Thoracic aorta (tissue), 2 donors: ENCODE measurements at regions not wholly inside any gene's neighbourhood (a gene's known extent, or its start where the extent isn't known, plus 50 kb on each side); places are given as distances from the start of the nearest gene placed in this dataset.

Experiments
- ATAC-seq: fragments of 150-250 bp; one replicate; pipeline ENCODE4 v1.8.0; 2017; ENCODE audit warnings: low read depth; ENCODE audit not compliant: insufficient number of reproducible peaks, low FRiP score
- DNase-seq: peaks from one replicate; pipeline ENCODE4 v3.0.0-alpha.2; 2020; ENCODE audit warnings: low spot score
- H3K27ac ChIP-seq, 2 donors: fragments of 200-600 bp; sonication (generic); 1 replicate in 1 of 2; 2 replicates in 1 of 2; pipeline ENCODE4 v1.5.1; 2016; ENCODE audit warnings: mild to moderate bottlenecking in 2 of 2, moderate library complexity in 2 of 2
- H3K27me3 ChIP-seq: fragments of 200-600 bp; sonication (generic); replicated peaks from 2 replicates; pipeline ENCODE4 v1.6.0; 2016; ENCODE audit warnings: mild to moderate bottlenecking; ENCODE audit not compliant: insufficient read depth
- H3K36me3 ChIP-seq: fragments of 200-600 bp; sonication (generic); one replicate; pipeline ENCODE4 v1.5.1; 2016
- H3K4me1 ChIP-seq, 2 donors: fragments of 200-600 bp; sonication (generic); 1 replicate in 1 of 2; 2 replicates in 1 of 2; pipeline versions ENCODE4 v1.5.1 to v1.6.0; 2016; ENCODE audit warnings: low read depth in 2 of 2, mild to moderate bottlenecking in 1 of 2; ENCODE audit not compliant: control insufficient read depth in 1 of 2
- H3K4me3 ChIP-seq: fragments of 200-600 bp; sonication (generic); 2 replicates; pipeline ENCODE4 v1.5.1; 2016; ENCODE audit warnings: mild to moderate bottlenecking
- H3K9me3 ChIP-seq: fragments of 200-600 bp; sonication (generic); 2 replicates; pipeline ENCODE4 v1.5.1; 2016
- CTCF ChIP-seq: fragments of 200-600 bp; sonication (generic); IDR thresholded peaks from one replicate; pipeline ENCODE4 v1.5.1; 2019; ENCODE audit warnings: antibody characterized with exemption

GRCh38 chrX:150225266-150225665 lies 137.9 kb upstream of the MAMLD1 start:
- Histone ChIP-seq H3K27ac (no peak overlapping the region), H3K9me3 (no peaks in the 10 kb centered on the region), H3K4me3 (no peak overlapping the region), H3K27me3 (no peaks in the 10 kb centered on the region), H3K4me1 (no peaks in the 10 kb centered on the region), H3K36me3 (no peaks in the 10 kb centered on the region)
- ATAC-seq (no peak), DNase-seq (no peak)
- TF ChIP-seq CTCF: no peak

- H3K27ac ChIP-seq: no peak overlapping the region
- no peaks in the 10 kb centered on the region for H3K9me3 ChIP-seq
- no peaks in the 10 kb centered on the region for H3K27me3 ChIP-seq
- DNase-seq (no peak), ATAC-seq (no peak)
- no peaks in the 10 kb centered on the region for H3K36me3 ChIP-seq
- TF ChIP-seq CTCF: no peak
- no peak overlapping the region for H3K4me3 ChIP-seq
- no peaks in the 10 kb centered on the region for H3K4me1 ChIP-seq
Observed at GRCh38 chrX:150225756-150226155, 137.4 kb upstream of the MAMLD1 start.

- Histone ChIP-seq H3K27ac (no peak overlapping the region), H3K4me3 (no peak overlapping the region), H3K9me3 (no peaks in the 10 kb centered on the region), H3K4me1 (no peaks in the 10 kb centered on the region), H3K27me3 (no peaks in the 10 kb centered on the region), H3K36me3 (no peaks in the 10 kb centered on the region)
- ATAC-seq: no peak
- DNase-seq: no peak
- no peak for TF ChIP-seq CTCF
Observed at GRCh38 chrX:150226223-150226965, 136.7 kb upstream of the MAMLD1 start.

- no peak overlapping the region for H3K4me3 ChIP-seq
- no peaks in the 10 kb centered on the region for H3K27me3 ChIP-seq
- TF ChIP-seq CTCF: no peak
- H3K27ac ChIP-seq: no peak overlapping the region
- DNase-seq (no peak), ATAC-seq (no peak)
- H3K9me3 ChIP-seq: no peaks in the 10 kb centered on the region
- H3K36me3 ChIP-seq: no peaks in the 10 kb centered on the region
- no peaks in the 10 kb centered on the region for H3K4me1 ChIP-seq
Observed at GRCh38 chrX:150227321-150227860, 135.7 kb upstream of the MAMLD1 start.

GRCh38 chrX:150227873-150228410 lies 135.2 kb upstream of the MAMLD1 start:
- TF ChIP-seq CTCF: no peak
- Histone ChIP-seq H3K4me1 (no peaks in the 10 kb centered on the region), H3K4me3 (no peak overlapping the region), H3K9me3 (no peaks in the 10 kb centered on the region), H3K36me3 (no peaks in the 10 kb centered on the region), H3K27ac (no peak overlapping the region), H3K27me3 (no peaks in the 10 kb centered on the region)
- DNase-seq: no peak
- no peak for ATAC-seq
